Astrocyte (in vitro differentiated cells and primary cell): ENCODE measurements at regions not wholly inside any gene's neighbourhood (a gene's known extent, or its start where the extent isn't known, plus 50 kb on each side); places are given as distances from the start of the nearest gene placed in this dataset.

ENCODE experiments used
- DNase-seq: peaks from one replicate; pipeline ENCODE4 v3.0.0-alpha.2; 2010; ENCODE audit warnings: low read depth
- FAIRE-seq: peaks from 2 replicates; lab custom pipeline; 2011; peaks lifted over from hg19 to GRCh38; lab: Jason Lieb, UNC
- H2AFZ ChIP-seq: 2 replicates; pipeline ENCODE4 v1.6.0; 2012; ENCODE audit warnings: low read depth, low read length, inconsistent platforms
- H3K27ac ChIP-seq: 2 replicates; pipeline ENCODE4 v1.5.1; 2011; ENCODE audit warnings: low read depth, low read length, inconsistent platforms
- H3K27me3 ChIP-seq: 2 replicates; pipeline ENCODE4 v1.6.0; 2011; ENCODE audit warnings: low read length, inconsistent platforms; ENCODE audit not compliant: insufficient read depth
- H3K36me3 ChIP-seq: 2 replicates; pipeline ENCODE4 v1.5.1; 2011; ENCODE audit warnings: low read length, inconsistent platforms; ENCODE audit not compliant: insufficient read depth
- H3K4me1 ChIP-seq: 2 replicates; pipeline ENCODE4 v1.5.1; 2011; ENCODE audit warnings: low read length, inconsistent platforms; ENCODE audit not compliant: insufficient read depth
- H3K4me2 ChIP-seq: 2 replicates; pipeline ENCODE4 v1.6.0; 2012; ENCODE audit warnings: low read length, inconsistent platforms
- H3K4me3 ChIP-seq: 2 replicates; pipeline ENCODE4 v1.5.1; 2011; ENCODE audit warnings: low read depth, mild to moderate bottlenecking, low read length, inconsistent platforms; ENCODE audit not compliant: insufficient read depth
- H3K79me2 ChIP-seq: 2 replicates; pipeline ENCODE4 v1.6.0; 2012; ENCODE audit warnings: mild to moderate bottlenecking, low read length, inconsistent platforms; ENCODE audit not compliant: insufficient read depth
- H3K9ac ChIP-seq: 2 replicates; pipeline ENCODE4 v1.6.0; 2012; ENCODE audit warnings: mild to moderate bottlenecking, low read length, inconsistent platforms
- H3K9me3 ChIP-seq: 2 replicates; pipeline ENCODE4 v1.5.1; 2012; ENCODE audit warnings: low read depth, mild to moderate bottlenecking, low read length, inconsistent platforms; ENCODE audit not compliant: insufficient read depth
- H4K20me1 ChIP-seq: 2 replicates; pipeline ENCODE4 v1.6.0; 2012; ENCODE audit warnings: low read length, inconsistent platforms; ENCODE audit not compliant: insufficient read depth
- H3K27ac Mint-ChIP-seq: one replicate; pipeline ENCODE4 v1.8.0; 2021; ENCODE audit warnings: mild to moderate bottlenecking, mixed read lengths; ENCODE audit not compliant: unreplicated experiment
- H3K27me3 Mint-ChIP-seq: one replicate; pipeline ENCODE4 v1.8.0; 2021; ENCODE audit warnings: low read depth, mixed read lengths; ENCODE audit not compliant: unreplicated experiment
- H3K36me3 Mint-ChIP-seq: one replicate; pipeline ENCODE4 v1.8.0; 2021; ENCODE audit warnings: low read depth, mixed read lengths; ENCODE audit not compliant: unreplicated experiment
- H3K4me1 Mint-ChIP-seq: one replicate; pipeline ENCODE4 v1.8.0; 2021; ENCODE audit warnings: low read depth, mixed read lengths; ENCODE audit not compliant: unreplicated experiment
- H3K4me3 Mint-ChIP-seq: one replicate; pipeline ENCODE4 v1.8.0; 2021; ENCODE audit warnings: mild to moderate bottlenecking, moderate library complexity, mixed read lengths; ENCODE audit not compliant: unreplicated experiment
- H3K9me3 Mint-ChIP-seq: one replicate; pipeline ENCODE4 v1.8.0; 2021; ENCODE audit warnings: mild to moderate bottlenecking, mixed read lengths; ENCODE audit not compliant: unreplicated experiment
- EZH2 ChIP-seq: IDR thresholded peaks from 2 replicates; pipeline ENCODE4 v1.6.1; 2012; ENCODE audit warnings: mild to moderate bottlenecking, low read length, inconsistent platforms; ENCODE audit not compliant: insufficient read depth
- TF ChIP-seq, protein P1 (sequence below): IDR thresholded peaks from 2 replicates; pipeline ENCODE4 v1.5.1; 2011; ENCODE audit warnings: low read depth, mild to moderate bottlenecking, inconsistent platforms, low read length, moderate library complexity; ENCODE audit not compliant: insufficient read depth

DNA sequence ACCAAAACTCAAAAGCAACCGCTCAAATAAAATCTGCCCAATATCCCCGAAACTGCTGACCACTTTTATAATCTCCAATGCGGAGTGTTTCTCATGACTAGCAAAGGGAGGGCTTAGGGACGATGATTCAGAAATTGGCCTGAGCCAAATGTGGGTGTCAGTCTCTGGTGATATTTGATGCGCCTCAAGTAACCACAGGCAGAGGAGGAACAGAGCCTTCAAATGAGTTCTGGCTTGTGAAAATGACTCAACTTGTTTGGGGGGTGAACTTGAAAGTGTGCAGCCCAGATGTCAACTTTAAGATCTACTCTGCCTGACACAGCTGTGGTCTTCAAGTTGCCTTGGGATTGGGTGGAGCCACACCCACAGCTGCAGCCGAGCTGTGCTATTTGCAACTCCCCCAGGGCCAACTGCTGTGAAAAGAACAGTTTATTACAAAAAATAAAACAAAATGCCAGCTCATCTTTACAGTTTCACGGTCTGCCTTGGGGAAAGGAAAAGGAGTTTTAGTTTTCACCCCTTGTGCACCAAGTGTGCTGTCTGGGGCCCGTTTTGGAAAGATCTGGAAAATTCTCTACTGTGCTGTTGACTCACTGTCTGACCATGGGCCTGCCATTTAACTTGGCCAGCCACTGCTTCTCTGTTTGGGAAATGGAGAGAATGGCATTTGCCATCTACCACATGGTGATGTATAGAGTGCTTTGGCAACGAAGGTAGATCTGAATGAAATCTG is 222.1 kb downstream of the MTX2 start:
- Histone ChIP-seq H3K9ac (peak overlapping the region; percentile 70), H2AFZ (no peak overlapping the region)

DNA sequence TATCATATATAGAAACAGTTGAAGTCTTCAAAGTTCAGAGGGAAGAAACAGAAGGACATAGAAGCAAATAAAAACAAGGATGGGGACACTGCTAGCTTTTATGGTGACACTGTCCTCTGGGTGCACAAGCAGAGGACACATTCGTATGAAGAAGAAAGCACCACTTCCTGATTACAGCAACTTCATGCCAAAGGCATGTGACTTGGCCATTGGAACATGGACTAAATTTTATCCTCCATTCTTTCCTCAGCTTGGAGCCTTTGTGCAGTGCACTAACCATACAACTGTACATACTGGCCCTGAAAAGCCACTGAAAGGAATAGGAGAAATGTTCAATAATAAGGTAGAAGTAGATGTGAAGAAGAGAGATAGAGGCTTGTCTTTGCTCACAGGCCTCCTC is 223.3 kb downstream of the MTX2 start:
- no peaks in the 10 kb centered on the region for H3K36me3 Mint-ChIP-seq
- H3K4me1 ChIP-seq, result peaks cover 32% of the 10 kb centered on the region
- H3K27me3 ChIP-seq, result no peaks in the 10 kb centered on the region
- H3K9me3 Mint-ChIP-seq, result peaks cover 4% of the 10 kb centered on the region
- H3K4me3 ChIP-seq, result no peak overlapping the region
- H3K4me1 Mint-ChIP-seq, result peaks cover 18% of the 10 kb centered on the region
- no peaks in the 10 kb centered on the region for H3K79me2 ChIP-seq
- DNase-seq, result no peak
- no peak overlapping the region for H2AFZ ChIP-seq
- H3K9ac ChIP-seq, result no peak overlapping the region
- no peak for FAIRE-seq
- H3K9me3 ChIP-seq, result no peaks in the 10 kb centered on the region
- H3K4me2 ChIP-seq, result no peak overlapping the region
- no peaks in the 10 kb centered on the region for H3K36me3 ChIP-seq
- TF ChIP-seq, protein P1, sequence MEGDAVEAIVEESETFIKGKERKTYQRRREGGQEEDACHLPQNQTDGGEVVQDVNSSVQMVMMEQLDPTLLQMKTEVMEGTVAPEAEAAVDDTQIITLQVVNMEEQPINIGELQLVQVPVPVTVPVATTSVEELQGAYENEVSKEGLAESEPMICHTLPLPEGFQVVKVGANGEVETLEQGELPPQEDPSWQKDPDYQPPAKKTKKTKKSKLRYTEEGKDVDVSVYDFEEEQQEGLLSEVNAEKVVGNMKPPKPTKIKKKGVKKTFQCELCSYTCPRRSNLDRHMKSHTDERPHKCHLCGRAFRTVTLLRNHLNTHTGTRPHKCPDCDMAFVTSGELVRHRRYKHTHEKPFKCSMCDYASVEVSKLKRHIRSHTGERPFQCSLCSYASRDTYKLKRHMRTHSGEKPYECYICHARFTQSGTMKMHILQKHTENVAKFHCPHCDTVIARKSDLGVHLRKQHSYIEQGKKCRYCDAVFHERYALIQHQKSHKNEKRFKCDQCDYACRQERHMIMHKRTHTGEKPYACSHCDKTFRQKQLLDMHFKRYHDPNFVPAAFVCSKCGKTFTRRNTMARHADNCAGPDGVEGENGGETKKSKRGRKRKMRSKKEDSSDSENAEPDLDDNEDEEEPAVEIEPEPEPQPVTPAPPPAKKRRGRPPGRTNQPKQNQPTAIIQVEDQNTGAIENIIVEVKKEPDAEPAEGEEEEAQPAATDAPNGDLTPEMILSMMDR, result no peak
- TF ChIP-seq EZH2, result no peak
- H4K20me1 ChIP-seq, result no peaks in the 10 kb centered on the region
- H3K4me3 Mint-ChIP-seq, result no peak overlapping the region
- no peak overlapping the region for H3K27ac ChIP-seq
- H3K27me3 Mint-ChIP-seq, result peaks cover 28% of the 10 kb centered on the region
- H3K27ac Mint-ChIP-seq, result no peak overlapping the region

More for the DNA sequence above, 222.1 kb downstream of the MTX2 start:
- H3K4me1 ChIP-seq, result peaks cover 32% of the 10 kb centered on the region
- peak overlapping the region; percentile 78 for H3K4me2 ChIP-seq
- H3K9me3 ChIP-seq, result no peaks in the 10 kb centered on the region
- no peaks in the 10 kb centered on the region for H4K20me1 ChIP-seq
- Mint-ChIP-seq H3K4me1 (peaks cover 18% of the 10 kb centered on the region), H3K4me3 (no peak overlapping the region), H3K27me3 (peaks cover 28% of the 10 kb centered on the region), H3K9me3 (peaks cover 5% of the 10 kb centered on the region), H3K27ac (peak overlapping the region; percentile 84), H3K36me3 (no peaks in the 10 kb centered on the region)
- FAIRE-seq (peak; percentile 64), DNase-seq (peak; percentile 100)
- H3K27ac ChIP-seq, result peak overlapping the region; percentile 87
- H3K4me3 ChIP-seq, result no peak overlapping the region
- no peaks in the 10 kb centered on the region for H3K27me3 ChIP-seq
- H3K79me2 ChIP-seq, result no peaks in the 10 kb centered on the region
- no peak for TF ChIP-seq EZH2
- TF ChIP-seq, protein P1, result no peak
- no peaks in the 10 kb centered on the region for H3K36me3 ChIP-seq

DNA sequence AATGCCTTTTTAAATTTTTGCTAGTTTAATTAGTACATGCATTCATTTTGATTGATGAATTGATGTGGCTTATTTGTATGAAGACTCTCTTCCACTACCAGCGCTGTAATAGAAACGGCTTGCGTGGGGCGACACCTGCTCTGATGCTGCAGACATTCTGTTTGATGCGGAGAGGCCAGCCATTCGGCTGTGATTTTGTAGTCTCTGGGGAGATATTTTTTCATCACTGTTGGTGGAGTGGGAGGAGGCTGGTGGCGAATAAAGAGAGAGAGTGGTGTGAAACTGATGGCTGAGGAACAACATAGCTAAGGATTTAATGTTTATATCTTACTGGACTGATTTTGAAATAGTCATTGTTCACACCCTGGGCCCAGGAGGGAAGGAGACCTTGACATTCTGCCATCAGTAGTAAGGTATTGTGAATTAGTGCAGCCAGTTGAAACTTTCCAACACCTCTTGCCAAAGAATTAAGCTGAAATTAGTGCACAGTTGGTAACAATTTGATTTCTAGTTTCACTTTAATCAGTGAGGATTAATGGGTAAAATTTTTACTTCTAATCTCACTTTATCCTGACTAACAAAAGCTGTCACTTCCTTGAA is 224.1 kb downstream of the MTX2 start:
- H3K9me3 ChIP-seq, result no peaks in the 10 kb centered on the region
- DNase-seq (no peak), FAIRE-seq (no peak)
- H3K9me3 Mint-ChIP-seq, result no peaks in the 10 kb centered on the region
- peaks cover 27% of the 10 kb centered on the region for H3K27me3 Mint-ChIP-seq
- no peak overlapping the region for H3K4me3 Mint-ChIP-seq
- H2AFZ ChIP-seq, result no peak overlapping the region
- H3K4me1 ChIP-seq, result peaks cover 27% of the 10 kb centered on the region
- H3K4me3 ChIP-seq, result no peak overlapping the region
- no peaks in the 10 kb centered on the region for H3K36me3 ChIP-seq
- no peaks in the 10 kb centered on the region for H3K27me3 ChIP-seq
- H4K20me1 ChIP-seq, result no peaks in the 10 kb centered on the region
- no peak overlapping the region for H3K9ac ChIP-seq
- H3K4me1 Mint-ChIP-seq, result peaks cover 18% of the 10 kb centered on the region
- TF ChIP-seq, protein P1, result no peak
- no peaks in the 10 kb centered on the region for H3K36me3 Mint-ChIP-seq
- H3K79me2 ChIP-seq, result no peaks in the 10 kb centered on the region
- no peak overlapping the region for H3K4me2 ChIP-seq
- H3K27ac Mint-ChIP-seq, result no peak overlapping the region
- no peak overlapping the region for H3K27ac ChIP-seq
